Left lung (tissue), 4 donors: ENCODE measurements at regions not wholly inside any gene's neighbourhood (a gene's known extent, or its start where the extent isn't known, plus 50 kb on each side); places are given as distances from the start of the nearest gene placed in this dataset.

Experiments used
- ATAC-seq: fragments of 200-7000 bp; cut with Tn5 transposase; one replicate; pipeline ENCODE4 v1.9.1; 2020; ENCODE audit warnings: moderate library complexity
- DNase-seq, 4 donors: peaks; one replicate each; pipeline ENCODE4 v3.0.0-alpha.2; 2013 to 2020
- H3K27ac ChIP-seq, 2 donors: fragments of 200-600 bp; sonication (generic) in 1 of 2; one replicate each; pipeline versions ENCODE4 v1.5.0 to v1.8.0; 2020 to 2021
- H3K27me3 ChIP-seq, 2 donors: fragments of 200-600 bp; sonication (generic) in 1 of 2; one replicate each; pipeline versions ENCODE4 v1.5.0 to v1.8.0; 2020 to 2021
- H3K36me3 ChIP-seq, 2 donors: fragments of 200-600 bp; sonication (generic) in 1 of 2; one replicate each; pipeline versions ENCODE4 v1.5.0 to v1.8.0; 2020 to 2021
- H3K4me1 ChIP-seq, 2 donors: fragments of 200-600 bp; one replicate each; pipeline ENCODE4 v1.8.0; 2021
- H3K4me3 ChIP-seq, 2 donors: fragments of 200-600 bp; sonication (generic) in 1 of 2; one replicate each; pipeline versions ENCODE4 v1.5.0 to v1.8.0; 2020 to 2021; ENCODE audit warnings: mild to moderate bottlenecking in 1 of 2
- H3K9me3 ChIP-seq, 2 donors: fragments of 200-600 bp; sonication (generic) in 1 of 2; one replicate each; pipeline versions ENCODE4 v1.5.0 to v1.8.0; 2020 to 2021
- intact Hi-C, 2 donors: fragments of 100-400 bp; cut with DNase I; formaldehyde crosslinking; loops; one replicate each; pipeline versions ENCODE4 v1.11.2 to v1.14.2; 2022
- TF ChIP-seq, protein P1 (sequence below), 2 donors: fragments of 200-600 bp; sonication (generic) in 1 of 2; IDR thresholded peaks; one replicate each; pipeline versions ENCODE4 v1.5.0 to v1.8.0; 2021; ENCODE audit warnings: antibody characterized with exemption in 2 of 2
- donor health status: DM: no; HTN: yes; CAD: no.
- donor health status: DM: no; HTN: no; CAD: no.

DNA sequence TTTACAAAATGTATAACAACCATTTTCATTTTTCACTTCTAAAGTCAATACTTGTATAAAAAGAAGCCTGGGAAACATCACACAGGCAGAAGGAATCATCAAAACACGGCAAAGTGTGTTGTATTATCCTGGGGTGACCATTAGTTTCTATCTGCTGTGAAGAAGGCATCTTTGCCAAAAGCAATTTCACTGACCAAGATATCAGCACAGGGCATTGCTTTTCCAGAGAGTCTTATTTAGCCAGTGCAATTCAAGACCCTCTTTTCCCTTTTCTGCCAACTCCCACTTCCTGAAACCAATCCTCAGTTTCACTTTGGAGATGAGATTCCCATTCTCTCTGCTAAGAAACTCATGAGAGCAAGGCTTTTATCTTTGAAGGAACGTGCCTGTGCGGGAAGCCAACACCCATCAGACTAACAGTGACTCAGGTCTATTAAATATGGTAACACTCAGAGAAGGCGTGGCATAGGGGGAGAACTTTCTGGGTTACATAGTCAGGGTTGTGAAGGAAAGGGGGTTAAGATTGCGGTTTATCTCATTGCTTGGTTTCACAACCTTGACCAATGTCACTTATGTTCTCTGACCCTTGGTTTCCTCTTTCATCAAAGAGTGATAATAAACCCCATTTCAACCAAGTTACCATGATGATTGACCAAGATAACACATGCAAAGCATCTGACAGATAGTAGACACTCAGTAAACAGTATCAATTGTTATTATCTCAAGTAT, 666.9 kb upstream of the KLF4 start:
- no peak overlapping the region for H3K4me3 ChIP-seq
- H3K9me3 ChIP-seq, result no peaks in the 10 kb centered on the region
- peaks cover 0 to 18% of the 10 kb centered on the region in 2 donors for H3K4me1 ChIP-seq
- no peak for DNase-seq
- intact Hi-C loops, result no loop called here
- H3K36me3 ChIP-seq, result no peaks in the 10 kb centered on the region
- no peaks in the 10 kb centered on the region for H3K27me3 ChIP-seq
- ATAC-seq, result peak; percentile 23
- H3K27ac ChIP-seq, result peak overlapping the region in 1 of 2 donors; percentile 51
- TF ChIP-seq, protein P1, sequence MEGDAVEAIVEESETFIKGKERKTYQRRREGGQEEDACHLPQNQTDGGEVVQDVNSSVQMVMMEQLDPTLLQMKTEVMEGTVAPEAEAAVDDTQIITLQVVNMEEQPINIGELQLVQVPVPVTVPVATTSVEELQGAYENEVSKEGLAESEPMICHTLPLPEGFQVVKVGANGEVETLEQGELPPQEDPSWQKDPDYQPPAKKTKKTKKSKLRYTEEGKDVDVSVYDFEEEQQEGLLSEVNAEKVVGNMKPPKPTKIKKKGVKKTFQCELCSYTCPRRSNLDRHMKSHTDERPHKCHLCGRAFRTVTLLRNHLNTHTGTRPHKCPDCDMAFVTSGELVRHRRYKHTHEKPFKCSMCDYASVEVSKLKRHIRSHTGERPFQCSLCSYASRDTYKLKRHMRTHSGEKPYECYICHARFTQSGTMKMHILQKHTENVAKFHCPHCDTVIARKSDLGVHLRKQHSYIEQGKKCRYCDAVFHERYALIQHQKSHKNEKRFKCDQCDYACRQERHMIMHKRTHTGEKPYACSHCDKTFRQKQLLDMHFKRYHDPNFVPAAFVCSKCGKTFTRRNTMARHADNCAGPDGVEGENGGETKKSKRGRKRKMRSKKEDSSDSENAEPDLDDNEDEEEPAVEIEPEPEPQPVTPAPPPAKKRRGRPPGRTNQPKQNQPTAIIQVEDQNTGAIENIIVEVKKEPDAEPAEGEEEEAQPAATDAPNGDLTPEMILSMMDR (IDR thresholded peaks at IDR 0.05), result no peak

DNA sequence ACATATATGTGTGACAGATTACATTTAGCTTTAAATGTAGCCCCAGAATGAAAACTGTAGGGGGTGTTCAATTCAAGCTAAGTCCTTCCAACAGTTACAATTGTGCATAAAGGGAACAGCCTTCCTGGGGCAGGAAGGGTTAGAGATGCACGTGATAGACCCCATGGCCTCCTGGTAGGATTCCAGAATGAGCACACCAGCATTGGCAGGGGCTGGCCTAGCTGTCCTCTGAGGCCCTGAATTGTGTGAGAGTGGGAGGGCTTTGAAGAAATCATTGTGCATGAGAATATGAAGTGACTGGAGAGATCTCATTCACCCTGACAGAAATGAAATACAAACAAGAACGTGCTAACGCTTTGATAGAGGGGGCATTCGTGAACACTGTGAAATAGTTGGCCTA, 663.8 kb upstream of the KLF4 start:
- no peak overlapping the region for H3K4me3 ChIP-seq
- no peak overlapping the region for H3K27ac ChIP-seq
- TF ChIP-seq, protein P1 (IDR thresholded peaks at IDR 0.05), result no peak
- H3K27me3 ChIP-seq, result no peaks in the 10 kb centered on the region
- peaks cover 0 to 25% of the 10 kb centered on the region in 2 donors for H3K4me1 ChIP-seq
- intact Hi-C loops, result no loop called here
- H3K36me3 ChIP-seq, result no peaks in the 10 kb centered on the region
- peak in 2 of 4 donors; percentile 37 to 54 for DNase-seq
- H3K9me3 ChIP-seq, result no peaks in the 10 kb centered on the region
- ATAC-seq, result no peak

DNA sequence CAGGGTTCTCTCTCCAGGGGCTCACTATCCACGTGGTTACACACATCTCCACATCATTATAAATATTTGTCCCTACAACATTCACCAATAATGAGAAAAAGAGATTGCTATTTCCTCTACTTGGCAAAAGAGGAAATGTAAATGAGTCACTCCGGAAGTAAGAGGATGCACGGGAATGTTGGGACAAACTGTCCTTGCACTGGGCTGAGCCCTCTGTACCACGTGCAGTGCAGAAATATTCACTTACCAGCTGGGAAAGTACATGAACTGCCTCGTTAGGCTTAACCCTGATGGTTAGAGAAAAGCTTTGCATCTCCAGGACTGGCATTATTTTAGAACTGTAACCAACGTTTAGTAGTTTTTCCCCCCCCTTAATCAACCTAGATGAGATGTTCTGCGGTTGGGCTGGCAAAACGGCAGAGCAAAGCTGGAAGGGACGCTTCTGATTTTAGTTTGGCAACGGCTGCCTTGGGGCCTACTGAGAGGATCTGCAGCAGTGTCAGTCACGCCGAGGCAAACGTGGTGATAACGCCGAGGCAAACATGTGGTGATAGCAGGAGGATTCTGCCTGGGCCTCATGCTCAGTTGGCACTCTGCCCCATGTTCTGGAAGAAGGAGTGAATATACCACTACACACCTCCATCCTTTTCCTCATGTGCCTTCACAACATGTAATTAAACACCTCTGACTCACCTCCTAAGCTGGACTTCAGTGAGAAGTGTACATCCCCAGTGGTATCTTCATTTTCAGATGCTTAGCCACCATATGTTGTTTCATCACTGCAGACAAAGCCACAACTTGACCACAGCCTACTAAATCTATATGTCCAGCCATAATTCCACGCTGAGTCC, 661.4 kb upstream of the KLF4 start:
- Histone ChIP-seq H3K4me1 (peaks cover 0 to 16% of the 10 kb centered on the region in 2 donors), H3K27me3 (no peaks in the 10 kb centered on the region), H3K4me3 (no peak overlapping the region), H3K27ac (peak overlapping the region in 1 of 2 donors; percentile 76), H3K36me3 (no peaks in the 10 kb centered on the region), H3K9me3 (peaks cover 0 to 4% of the 10 kb centered on the region in 2 donors)
- intact Hi-C loops, result no loop called here
- TF ChIP-seq, protein P1 (IDR thresholded peaks at IDR 0.05), result no peak
- DNase-seq (no peak), ATAC-seq (peak; percentile 44)

DNA sequence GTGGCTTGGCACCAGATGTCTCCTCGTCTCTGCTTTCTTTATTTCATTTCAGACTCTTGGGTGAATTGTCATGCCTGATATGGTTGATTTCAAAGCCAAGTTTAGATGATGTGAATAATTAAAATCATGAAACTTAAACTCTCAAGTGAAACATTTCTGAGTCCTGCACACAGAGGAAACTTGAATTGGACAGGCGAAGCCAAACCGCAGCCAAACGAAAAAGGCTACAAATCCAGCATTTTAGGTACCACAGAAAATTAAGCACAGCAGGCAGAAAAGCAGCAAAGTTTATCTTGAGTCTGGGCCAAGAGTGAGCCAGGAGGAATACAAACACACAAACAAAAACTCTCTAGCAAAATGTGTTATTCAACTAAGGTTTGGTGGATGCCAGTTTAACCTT, 659.8 kb upstream of the KLF4 start:
- TF ChIP-seq, protein P1 (IDR thresholded peaks at IDR 0.05), result no peak
- Histone ChIP-seq H3K36me3 (no peaks in the 10 kb centered on the region), H3K4me3 (no peak overlapping the region), H3K27ac (no peak overlapping the region), H3K4me1 (peaks cover 0 to 6% of the 10 kb centered on the region in 2 donors), H3K27me3 (no peaks in the 10 kb centered on the region), H3K9me3 (peaks cover 0 to 4% of the 10 kb centered on the region in 2 donors)
- intact Hi-C loops, result no loop called here
- ATAC-seq (no peak), DNase-seq (no peak)
